ENCODE measurements at regions not wholly inside any gene's neighbourhood (a gene's known extent, or its start where the extent isn't known, plus 50 kb on each side); places are given as distances from the start of the nearest gene placed in this dataset.

- TF ChIP-seq CTCF (IDR thresholded peaks at IDR 0.05) (no peak), EZH2 (IDR thresholded peaks at IDR 0.05; ENCODE audit: borderline replicate concordance, insufficient read depth, low read depth, low read length, poor library complexity, severe bottlenecking) (no peak)
Measured at GRCh38 chr1:2943686-2944260, 77.5 kb upstream of the ACTRT2 start.
